Activated gamma-delta T cell treated with anti-CD3 and anti-CD28 coated beads, Interleukin-2, amount 50 U/mL, for 16 hours (primary cell): ENCODE measurements at regions not wholly inside any gene's neighbourhood (a gene's known extent, or its start where the extent isn't known, plus 50 kb on each side); places are given as distances from the start of the nearest gene placed in this dataset.
A peak's percentile ranks its signal among the peaks of the same experiment; 100 is the strongest.
"Not testable (repeated sequence)": the region's sequence is repeated elsewhere in the genome, so short reads cannot be mapped to it uniquely, and the experiment has no call there.

ENCODE experiments used
- DNase-seq: peaks from one replicate; pipeline ENCODE4 v3.0.0-alpha.2; 2020; ENCODE audit warnings: low read depth

GRCh38 chr7:73244782-73245311 is 63.8 kb downstream of the NSUN5 start:
- DNase-seq: not testable (repeated sequence)

- peak; percentile 73 for DNase-seq
These were observed 73.5 kb downstream of the NSUN5 start for GRCh38 chr7:73234994-73235717.

- not testable (repeated sequence) for DNase-seq
These were observed 82.9 kb downstream of the NSUN5 start for GRCh38 chr7:73225745-73226144.

GRCh38 chr7:73221724-73222123 is 86.9 kb downstream of the NSUN5 start:
- not testable (repeated sequence) for DNase-seq

GRCh38 chr7:73220766-73221370 is 87.8 kb downstream of the NSUN5 start:
- not testable (repeated sequence) for DNase-seq

GRCh38 chr7:73220357-73220756 is 88.3 kb downstream of the NSUN5 start:
- DNase-seq: not testable (repeated sequence)

- DNase-seq: not testable (repeated sequence)
These were observed 89.8 kb downstream of the NSUN5 start for GRCh38 chr7:73218802-73219201.

- not testable (repeated sequence) for DNase-seq
These were observed 92.5 kb downstream of the NSUN5 start for GRCh38 chr7:73216046-73216675.

GRCh38 chr7:73215232-73215631 is 93.4 kb downstream of the NSUN5 start:
- DNase-seq: not testable (repeated sequence)

GRCh38 chr7:73214471-73214870 is 94.2 kb downstream of the NSUN5 start:
- DNase-seq: not testable (repeated sequence)

GRCh38 chr7:73213076-73213475 is 95.5 kb downstream of the NSUN5 start:
- not testable (repeated sequence) for DNase-seq

GRCh38 chr7:73205594-73205993 is 103.0 kb downstream of the NSUN5 start:
- not testable (repeated sequence) for DNase-seq

GRCh38 chr7:73204898-73205297 is 103.7 kb downstream of the NSUN5 start:
- DNase-seq: not testable (repeated sequence)

GRCh38 chr7:73203312-73203711 is 105.3 kb downstream of the NSUN5 start:
- DNase-seq: not testable (repeated sequence)

- not testable (repeated sequence) for DNase-seq
These were observed 107.4 kb downstream of the NSUN5 start for GRCh38 chr7:73201264-73201663.

- DNase-seq: not testable (repeated sequence)
These were observed 108.0 kb downstream of the NSUN5 start for GRCh38 chr7:73200518-73201099.

GRCh38 chr7:73193991-73194390 is 108.2 kb upstream of the SPDYE9 start:
- not testable (repeated sequence) for DNase-seq

- DNase-seq: not testable (repeated sequence)
These were observed 104.8 kb upstream of the SPDYE9 start for GRCh38 chr7:73190483-73191155.

- not testable (repeated sequence) for DNase-seq
These were observed 102.4 kb upstream of the SPDYE9 start for GRCh38 chr7:73188287-73188686.

- not testable (repeated sequence) for DNase-seq
These were observed 100.9 kb upstream of the SPDYE9 start for GRCh38 chr7:73186589-73187309.

- DNase-seq: not testable (repeated sequence)
These were observed 91.0 kb upstream of the SPDYE9 start for GRCh38 chr7:73176813-73177212.
